SK-N-SH (cell line): ENCODE measurements at regions not wholly inside any gene's neighbourhood (a gene's known extent, or its start where the extent isn't known, plus 50 kb on each side); places are given as distances from the start of the nearest gene placed in this dataset.

Source experiments
- CTCF ChIA-PET: fragments of 300-600, 350-600 bp; formaldehyde crosslinking; extraction: SDS; loops from one replicate; lab custom pipeline; 2021; lab: Yijun Ruan, JAX
- POLR2A ChIA-PET: fragments of 350-600 bp; sonication (Branson Sonifier 250); formaldehyde crosslinking; extraction: SDS; loops from one replicate; lab custom pipeline; 2020; ENCODE audit warnings: antibody characterized with exemption, inconsistent platforms; lab: Yijun Ruan, JAX
- DNase-seq: peaks from one replicate; pipeline ENCODE4 v3.0.0; 2012
- H2AFZ ChIP-seq: fragments of 200-600 bp; sonication (generic); 2 replicates; pipeline ENCODE4 v1.8.1; 2016; ENCODE audit warnings: antibody characterized with exemption, mild to moderate bottlenecking, low read depth
- H3F3A ChIP-seq: fragments of 200-600 bp; sonication (generic); replicated peaks from 2 replicates; pipeline ENCODE3; 2016; ENCODE audit warnings: antibody characterized with exemption, mild to moderate bottlenecking; ENCODE audit not compliant: insufficient read depth
- H3K27ac ChIP-seq, 2 experiments: fragments of 200-500 bp in 1 of 2; fragments of 200-600 bp in 1 of 2; sonication (Bioruptor generic) in 1 of 2; sonication (generic), shearing (Covaris generic) in 1 of 2; 2 replicates each; pipeline versions ENCODE4 v1.5.1 to v1.6.1; 2014 to 2016; ENCODE audit warnings: low read depth in 2 of 2, inconsistent platforms in 1 of 2, low read length in 1 of 2, mild to moderate bottlenecking in 1 of 2, mixed read lengths in 1 of 2
- H3K27me3 ChIP-seq: fragments of 200-600 bp; sonication (generic), shearing (Covaris generic); 2 replicates; pipeline ENCODE4 v1.6.1; 2016; ENCODE audit warnings: mixed run types; ENCODE audit not compliant: insufficient read depth
- H3K36me3 ChIP-seq, 2 experiments: fragments of 200-500 bp in 1 of 2; fragments of 200-600 bp in 1 of 2; sonication (Bioruptor generic) in 1 of 2; sonication (generic) in 1 of 2; replicated peaks in 1 of 2; 2 replicates each; pipeline versions ENCODE3 to v1.5.1; 2014 to 2016; ENCODE audit warnings: low read length in 1 of 2, mild to moderate bottlenecking in 1 of 2; ENCODE audit not compliant: insufficient read depth in 2 of 2, control insufficient read depth in 1 of 2
- H3K4me1 ChIP-seq, 2 experiments: fragments of 200-500 bp in 1 of 2; fragments of 200-600 bp in 1 of 2; sonication (Bioruptor generic) in 1 of 2; sonication (generic), shearing (Covaris generic) in 1 of 2; 2 replicates each; pipeline versions ENCODE4 v1.5.1 to v1.6.1; 2014 to 2016; ENCODE audit warnings: low read depth in 1 of 2, low read length in 1 of 2, mixed run types in 1 of 2; ENCODE audit not compliant: insufficient read depth in 2 of 2, control insufficient read depth in 1 of 2
- H3K4me2 ChIP-seq: fragments of 200-600 bp; sonication (generic), shearing (Covaris generic); 2 replicates; pipeline ENCODE4 v1.6.1; 2017; ENCODE audit warnings: mixed run types
- H3K4me3 ChIP-seq, 2 experiments: fragments of 200-500 bp in 1 of 2; fragments of 200-600 bp in 1 of 2; sonication (Bioruptor generic) in 1 of 2; sonication (generic), shearing (Covaris generic) in 1 of 2; 2 replicates each; pipeline versions ENCODE4 v1.5.1 to v1.8.1; 2014 to 2016; ENCODE audit warnings: low read depth in 2 of 2, inconsistent platforms in 1 of 2, low read length in 1 of 2, mild to moderate bottlenecking in 1 of 2, mixed read lengths in 1 of 2, moderate library complexity in 1 of 2
- H3K79me2 ChIP-seq: fragments of 200-600 bp; sonication (generic); 2 replicates; pipeline ENCODE4 v1.8.1; 2017; ENCODE audit warnings: mild to moderate bottlenecking; ENCODE audit not compliant: insufficient read depth
- H3K9ac ChIP-seq: fragments of 200-600 bp; sonication (generic); 2 replicates; pipeline ENCODE4 v1.6.1; 2017; ENCODE audit warnings: mixed run types
- H3K9me2 ChIP-seq: fragments of 200-600 bp; sonication (generic); 2 replicates; pipeline ENCODE4 v1.6.1; 2017; ENCODE audit warnings: mixed run types
- H3K9me3 ChIP-seq: fragments of 200-600 bp; sonication (generic); 2 replicates; pipeline ENCODE4 v1.6.1; 2017; ENCODE audit warnings: mixed run types, mild to moderate bottlenecking, moderate library complexity
- H4K20me1 ChIP-seq: fragments of 200-600 bp; sonication (generic); 2 replicates; pipeline ENCODE4 v1.6.1; 2017; ENCODE audit warnings: mild to moderate bottlenecking, mixed run types; ENCODE audit not compliant: insufficient read depth
- EP300 ChIP-seq, 2 experiments: IDR thresholded peaks; 2 replicates each; pipeline versions ENCODE4 v1.4.0 to v1.6.1; 2012; ENCODE audit warnings: borderline replicate concordance in 1 of 2, low read depth in 1 of 2, low read length in 1 of 2
- IRF3 ChIP-seq: fragments of 150-350 bp; IDR thresholded peaks from 2 replicates; pipeline ENCODE4 v1.6.1; 2016; ENCODE audit warnings: mild to moderate bottlenecking, low read depth, low read length
- MAX ChIP-seq: IDR thresholded peaks from 2 replicates; pipeline ENCODE4 v1.4.0; 2012; ENCODE audit warnings: low read depth
- MXI1 ChIP-seq: IDR thresholded peaks from 2 replicates; pipeline ENCODE4 v1.6.1; 2012; ENCODE audit warnings: mild to moderate bottlenecking, low read depth, low read length, improper control_type of control experiment
- NRF1 ChIP-seq: IDR thresholded peaks from 2 replicates; pipeline ENCODE4 v1.6.1; 2012; ENCODE audit warnings: low read depth, mild to moderate bottlenecking, low read length
- POLR2AphosphoS5 ChIP-seq: IDR thresholded peaks from 2 replicates; pipeline ENCODE4 v1.6.1; 2012; ENCODE audit warnings: low read depth, low read length
- RAD21 ChIP-seq: IDR thresholded peaks from 2 replicates; pipeline ENCODE4 v1.6.1; 2012; ENCODE audit warnings: mild to moderate bottlenecking, low read length
- RCOR1 ChIP-seq: fragments of 150-350 bp; IDR thresholded peaks from 2 replicates; pipeline ENCODE4 v1.6.1; 2017; ENCODE audit warnings: antibody characterized with exemption, low read length
- SIN3A ChIP-seq: IDR thresholded peaks from 2 replicates; pipeline ENCODE4 v1.6.1; 2012; ENCODE audit warnings: low read depth, mild to moderate bottlenecking, low read length, moderate library complexity, borderline replicate concordance
- TCF12 ChIP-seq: IDR thresholded peaks from 2 replicates; pipeline ENCODE4 v1.4.0; 2012
- USF1 ChIP-seq: IDR thresholded peaks from 2 replicates; pipeline ENCODE4 v1.4.0; 2012; ENCODE audit warnings: low read depth, borderline replicate concordance
- WGBS: methylation state at CpG from one replicate; pipeline ENCODE4 v1.1.6; 2017; ENCODE audit warnings: low lambda C conversion rate; 5-methylcytosine and 5-hydroxymethylcytosine counted together

- no peaks in the 10 kb centered on the region for H3K79me2 ChIP-seq
- no peak overlapping the region for H3K4me3 ChIP-seq
- peak; percentile 73 for DNase-seq
- H3K36me3 ChIP-seq, result no peaks in the 10 kb centered on the region
- ChIA-PET CTCF (interaction anchor here (1.0 to 25.7 kb wide), 12 partner anchors 8 to 456 kb away, joined by 3 to 1340 read pairs (median 4); no protein-coding TSS in a partner anchor), POLR2A (no interaction called here)
- no peak overlapping the region for H2AFZ ChIP-seq
- no peaks in the 10 kb centered on the region for H3K9me2 ChIP-seq
- H3K4me2 ChIP-seq, result no peak overlapping the region
- no peaks in the 10 kb centered on the region for H3F3A ChIP-seq
- H3K27ac ChIP-seq, result no peak overlapping the region
- 49% methylated on average over 9 of the region's 9 CpGs for WGBS
- H4K20me1 ChIP-seq, result no peaks in the 10 kb centered on the region
- TF ChIP-seq POLR2AphosphoS5 (no peak), RCOR1 (no peak), RAD21 (peak; percentile 35), NRF1 (no peak)
- H3K27me3 ChIP-seq, result peaks cover 45% of the 10 kb centered on the region
- H3K9ac ChIP-seq, result no peak overlapping the region
- H3K4me1 ChIP-seq, result peaks cover 0 to 12% of the 10 kb centered on the region in 2 experiments; a peak in 1 of 4 replicates
- H3K9me3 ChIP-seq, result no peaks in the 10 kb centered on the region
Observed at GRCh38 chr17:79203016-79203415, 128.4 kb downstream of the ENGASE start.

GRCh38 chr17:79202480-79202879, 127.9 kb downstream of the ENGASE start:
- Histone ChIP-seq H3K9me2 (no peaks in the 10 kb centered on the region), H3K36me3 (no peaks in the 10 kb centered on the region), H4K20me1 (no peaks in the 10 kb centered on the region), H3K27ac (no peak overlapping the region), H2AFZ (no peak overlapping the region), H3K4me1 (peaks cover 0 to 12% of the 10 kb centered on the region in 2 experiments; a peak in 1 of 4 replicates), H3K9me3 (no peaks in the 10 kb centered on the region), H3K4me2 (no peak overlapping the region), H3F3A (no peaks in the 10 kb centered on the region), H3K79me2 (no peaks in the 10 kb centered on the region), H3K4me3 (no peak overlapping the region), H3K27me3 (peaks cover 45% of the 10 kb centered on the region), H3K9ac (no peak overlapping the region)
- ChIA-PET POLR2A (no interaction called here), CTCF (interaction anchor here (0.6 to 25.7 kb wide), 14 partner anchors 9 to 480 kb away, joined by 3 to 1340 read pairs (median 4); no protein-coding TSS in a partner anchor)
- TF ChIP-seq MXI1 (peak; percentile 54; the same call in 1 of the 2 replicates), SIN3A (no peak), USF1 (no peak), TCF12 (no peak), EP300 (IDR thresholded peaks at IDR 0.05; ENCODE audit: borderline replicate concordance in 1 of 2, low read depth in 1 of 2, low read length in 1 of 2) (no peak), MAX (no peak), IRF3 (no peak)
- peak; percentile 74 for DNase-seq
- WGBS, result 60% methylated on average over 12 of the region's 12 CpGs
